IPS-11a (cell line): ENCODE measurements at regions not wholly inside any gene's neighbourhood (a gene's known extent, or its start where the extent isn't known, plus 50 kb on each side); places are given as distances from the start of the nearest gene placed in this dataset.

ENCODE experiments used
- H3K4me3 ChIP-seq: one replicate; pipeline ENCODE4 v1.5.1; 2013; ENCODE audit warnings: low read depth, low read length, control low read depth

DNA sequence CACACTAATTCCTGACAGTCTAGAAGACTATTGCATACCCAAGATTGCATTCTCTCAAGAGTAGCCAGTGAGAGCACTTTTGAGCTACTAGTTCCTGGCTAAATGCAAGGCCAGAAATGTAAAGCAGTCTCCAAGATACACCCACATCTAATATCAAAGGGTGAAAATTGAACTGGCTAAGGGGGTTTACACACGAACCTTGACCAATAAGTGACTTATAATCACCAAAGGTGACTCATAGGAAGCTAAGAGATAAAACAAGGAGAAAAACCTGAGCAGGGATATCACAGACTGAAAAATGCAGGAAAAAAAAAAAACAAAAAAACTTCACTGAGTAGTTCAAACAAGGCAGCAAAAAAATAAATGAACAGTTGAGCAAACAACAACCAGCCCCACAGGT is 172.2 kb upstream of the RRP15 start:
- no peak overlapping the region for H3K4me3 ChIP-seq

DNA sequence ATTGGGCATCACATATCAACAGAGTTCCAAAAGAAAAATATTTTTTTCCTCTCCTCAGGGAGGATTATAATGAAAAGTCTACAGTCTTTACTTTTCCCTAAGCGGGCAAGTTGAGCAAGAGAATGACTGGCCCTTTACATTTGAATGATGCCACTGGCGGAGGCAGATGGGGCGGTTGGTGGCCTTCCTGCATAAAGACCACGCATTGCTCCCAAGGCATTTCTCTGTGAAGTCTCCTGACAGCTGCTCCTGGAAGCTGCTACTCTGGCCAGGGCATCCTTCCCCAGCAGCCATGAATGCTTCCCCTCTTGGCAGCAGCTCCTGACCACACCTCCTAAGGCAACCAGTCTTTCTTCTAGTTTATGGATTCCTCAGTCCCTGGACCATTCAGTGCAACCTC is 161.1 kb upstream of the RRP15 start:
- no peak overlapping the region for H3K4me3 ChIP-seq

DNA sequence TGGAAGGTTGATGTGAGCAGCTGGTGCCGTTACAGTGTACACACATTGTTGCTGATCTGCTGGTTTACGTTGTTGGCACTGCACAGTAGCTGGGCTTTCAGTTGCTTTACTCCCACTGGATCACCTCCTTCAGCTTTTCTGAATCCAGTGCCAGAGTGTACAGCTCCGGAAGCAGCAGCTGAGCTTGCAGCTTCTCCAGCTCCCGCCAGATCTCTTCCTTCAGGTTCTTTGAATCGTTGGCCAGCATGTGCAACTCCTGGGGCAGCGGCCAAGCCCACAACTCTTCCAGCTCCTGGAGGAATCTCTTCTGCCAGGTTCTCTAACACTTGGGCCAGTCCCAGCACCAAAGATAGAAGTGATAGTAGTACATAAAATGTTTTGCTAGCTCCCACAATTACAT is 149.7 kb upstream of the RRP15 start:
- no peak overlapping the region for H3K4me3 ChIP-seq

DNA sequence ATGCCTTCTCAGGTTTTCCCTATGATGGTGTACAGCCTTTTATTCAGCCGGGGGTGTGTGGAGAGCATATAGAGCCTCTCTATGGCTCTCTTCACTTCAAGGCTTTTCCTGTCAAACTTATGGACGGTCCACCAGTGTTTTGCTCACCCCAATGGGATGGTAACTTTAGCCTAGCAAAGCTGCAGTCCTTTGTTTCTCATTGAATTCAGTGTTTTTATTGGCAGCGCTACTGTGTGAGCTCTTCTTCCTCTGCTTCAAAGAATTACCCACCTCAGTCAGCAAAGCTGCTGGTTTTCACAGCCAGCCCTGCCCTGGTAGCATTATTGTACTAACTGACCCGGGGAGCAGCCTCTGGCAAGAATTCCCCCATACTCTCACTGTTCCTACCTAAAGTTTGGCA is 145.3 kb upstream of the RRP15 start:
- H3K4me3 ChIP-seq, result no peak overlapping the region

DNA sequence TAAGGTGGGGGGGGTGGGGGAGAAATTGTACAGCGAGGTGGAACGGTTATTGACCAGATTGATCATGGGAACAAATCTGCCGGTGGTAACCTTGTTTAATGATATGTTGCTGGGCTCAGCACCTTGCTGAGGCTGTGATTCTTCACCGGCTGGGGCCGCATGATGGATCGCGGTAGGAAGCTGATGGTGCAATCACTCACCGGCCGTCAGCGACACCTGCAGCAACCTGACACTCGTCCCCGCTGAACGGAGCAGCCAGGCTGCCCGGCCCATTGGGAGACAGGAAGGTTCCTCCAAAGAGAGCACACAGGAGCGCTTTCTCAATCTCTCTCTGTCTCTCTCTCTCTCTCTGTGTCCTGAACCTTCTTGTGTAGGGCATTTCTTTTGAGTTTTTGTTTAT is 128.5 kb upstream of the RRP15 start:
- no peak overlapping the region for H3K4me3 ChIP-seq

DNA sequence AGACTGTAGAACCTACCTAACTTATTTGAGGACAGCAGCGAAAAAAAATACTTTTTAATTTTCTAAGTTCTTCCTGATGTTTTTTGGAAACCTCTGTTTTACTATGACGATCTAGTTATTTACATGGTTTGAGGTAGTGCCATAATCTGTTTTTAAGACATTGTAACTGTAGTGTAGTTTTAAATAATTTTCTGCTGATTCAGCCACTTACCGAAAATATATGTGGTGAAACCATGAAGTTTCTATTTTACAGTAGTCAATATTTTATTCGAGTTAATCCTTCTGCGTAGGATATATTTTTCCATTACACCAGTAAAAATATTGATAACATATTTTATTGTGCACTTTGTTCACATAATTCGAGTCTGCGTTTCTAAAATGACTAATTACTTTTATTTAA is 121.7 kb upstream of the RRP15 start:
- H3K4me3 ChIP-seq, result no peak overlapping the region

DNA sequence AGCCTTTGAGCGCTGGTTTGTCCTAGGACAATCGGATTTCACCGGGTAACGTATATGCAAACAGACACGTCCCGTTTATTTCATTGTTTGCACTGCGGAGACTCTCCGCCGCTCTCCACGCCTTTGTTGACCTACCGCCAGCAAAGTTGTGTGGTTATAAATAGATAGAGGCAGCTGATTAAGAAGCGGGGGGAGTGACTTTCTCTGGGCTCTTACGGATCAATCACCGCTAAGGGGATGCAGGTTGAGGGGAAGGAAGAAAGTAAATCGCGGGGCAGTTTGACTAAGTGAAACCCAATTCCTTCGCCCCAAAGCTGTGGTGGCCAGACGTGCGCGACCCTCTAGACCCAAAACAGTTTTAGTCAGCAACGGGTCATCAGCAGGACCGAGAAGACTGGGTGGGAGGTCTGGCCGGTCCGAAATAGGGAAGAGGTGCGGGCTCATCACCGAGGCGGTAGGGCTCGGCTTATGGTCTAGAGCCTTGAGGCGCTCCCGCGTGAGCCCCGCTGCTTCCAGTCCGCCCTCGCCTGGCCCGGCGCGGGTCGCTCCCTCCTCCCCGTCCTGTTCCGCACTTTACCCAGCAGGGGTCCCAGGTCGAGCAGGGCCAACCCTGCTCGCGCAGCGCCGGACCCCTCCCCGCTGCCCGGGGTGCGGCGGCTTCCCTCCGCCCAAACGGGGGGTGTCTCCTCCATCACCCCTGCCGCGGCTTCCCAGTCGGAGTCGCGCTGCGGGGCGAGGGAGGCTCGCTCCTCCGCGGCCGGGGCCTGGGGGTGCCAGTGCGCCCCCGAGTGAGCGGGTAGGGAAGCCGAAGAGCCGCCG is 120.8 kb upstream of the RRP15 start:
- peak overlapping the region; percentile 65 for H3K4me3 ChIP-seq

DNA sequence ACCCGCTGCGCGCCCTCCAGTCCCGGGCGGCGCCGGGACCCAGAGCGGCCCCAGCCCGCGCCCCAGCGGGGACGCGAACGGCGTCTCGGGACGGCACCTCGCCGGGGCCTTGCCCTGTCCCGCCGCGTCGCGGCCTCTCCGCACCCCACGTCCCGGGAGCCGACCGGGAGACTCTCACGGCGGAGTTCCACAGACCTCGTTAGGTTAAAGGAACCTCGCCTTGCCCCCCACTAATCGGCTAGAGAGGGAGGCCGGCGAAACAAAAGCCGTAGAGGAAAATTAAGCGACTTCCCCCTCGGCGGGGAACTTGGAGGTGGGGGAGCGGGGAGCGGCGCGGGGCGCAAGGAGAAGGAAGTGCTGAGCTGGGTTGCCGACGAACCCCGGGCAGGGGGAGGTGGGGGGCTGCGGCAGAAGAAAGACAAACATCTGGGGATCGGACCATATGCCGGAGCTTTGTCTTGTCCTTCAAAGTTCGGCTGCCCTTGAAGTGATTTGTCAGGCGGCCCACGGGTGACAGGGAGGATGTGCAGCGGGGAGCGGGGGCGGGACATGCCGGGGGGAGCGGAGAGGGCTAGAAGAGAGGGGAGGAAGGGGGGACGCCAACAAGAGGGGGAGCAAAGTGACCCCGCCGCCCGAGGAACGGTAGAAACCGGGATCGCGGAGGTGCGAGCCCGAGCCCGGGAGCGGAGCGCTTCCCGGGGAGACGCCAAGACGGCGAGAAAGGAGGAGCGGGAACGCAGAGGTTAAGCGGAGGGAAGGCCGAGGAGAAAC is 120.0 kb upstream of the RRP15 start:
- H3K4me3 ChIP-seq, result peak overlapping the region; percentile 65

DNA sequence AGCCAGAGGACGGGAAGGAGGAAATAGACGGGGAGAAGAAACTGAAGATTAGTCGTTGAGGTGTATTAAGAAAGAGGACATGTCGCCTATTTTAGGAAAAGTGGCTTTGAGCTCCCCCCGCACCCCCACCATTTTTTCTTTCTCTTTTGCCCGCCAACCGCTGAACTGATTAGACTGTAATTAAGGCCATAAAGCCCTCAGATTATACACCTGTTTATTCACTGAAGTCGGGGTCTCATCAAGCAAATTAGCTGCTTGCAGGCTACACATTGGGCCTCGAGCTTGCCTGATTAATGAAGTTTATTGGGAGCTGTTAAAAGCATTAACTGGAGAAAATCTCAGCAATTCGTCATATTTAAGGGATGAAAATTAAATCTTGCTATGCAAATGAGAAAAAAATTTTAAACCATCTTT is 119.4 kb upstream of the RRP15 start:
- peak overlapping the region; percentile 65 for H3K4me3 ChIP-seq

DNA sequence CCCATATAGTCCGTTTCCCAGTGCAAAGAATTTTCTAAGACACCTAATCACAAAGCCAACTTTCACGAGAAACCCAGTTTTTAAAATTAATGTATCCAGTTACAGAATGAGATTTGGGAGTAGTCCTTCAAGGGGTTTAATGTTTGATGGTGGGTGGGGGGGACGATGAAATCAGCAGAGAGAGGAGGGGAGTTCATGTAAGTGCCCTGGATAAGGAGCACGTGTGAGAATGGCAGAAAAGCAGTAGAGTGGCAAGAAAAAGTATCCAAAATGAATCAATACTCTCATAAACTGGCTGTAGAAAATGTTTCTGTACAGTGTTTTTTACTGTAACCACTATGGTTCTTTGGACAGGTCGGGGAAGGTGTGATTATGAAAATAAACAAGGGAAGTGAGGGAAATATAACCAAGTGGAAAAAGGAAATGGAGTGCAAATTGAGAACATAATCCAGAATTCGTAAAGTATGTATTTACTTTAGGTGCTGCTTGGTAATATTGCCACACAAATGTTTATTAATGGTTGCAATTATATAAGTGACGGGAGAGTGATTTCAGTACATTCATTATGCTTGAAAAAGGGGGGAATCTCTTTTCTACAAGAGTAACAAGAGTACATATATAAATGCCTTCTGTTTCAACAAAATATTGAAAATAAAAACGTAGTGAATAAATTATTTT is 118.7 kb upstream of the RRP15 start:
- peak overlapping the region; percentile 65 for H3K4me3 ChIP-seq

DNA sequence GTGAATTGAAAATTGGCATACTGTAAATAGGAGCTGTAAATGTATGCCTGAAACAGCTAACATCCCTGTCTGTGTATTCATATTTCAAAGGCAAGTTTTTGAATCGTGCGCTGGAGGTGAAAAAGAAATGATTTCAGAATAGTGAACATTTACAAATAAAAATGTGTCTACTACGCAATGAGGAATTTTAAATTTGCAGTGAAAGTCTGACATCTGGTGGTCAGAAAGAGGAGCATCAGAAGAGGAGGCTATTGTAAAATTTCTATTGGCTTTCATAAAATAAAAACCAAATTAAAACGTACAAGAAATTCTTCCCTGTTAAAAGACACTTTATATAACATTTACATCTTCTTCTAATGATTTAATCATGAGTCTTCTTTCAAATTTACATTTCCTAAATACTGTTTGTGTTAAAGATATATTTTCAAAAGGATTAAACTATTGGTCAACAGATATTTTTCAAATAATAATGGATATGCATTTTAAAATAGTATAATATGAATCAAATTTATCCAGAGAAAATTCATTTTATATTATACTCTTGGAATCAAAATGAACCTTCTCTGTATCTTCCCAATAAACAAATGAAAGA is 113.7 kb upstream of the RRP15 start:
- no peak overlapping the region for H3K4me3 ChIP-seq

DNA sequence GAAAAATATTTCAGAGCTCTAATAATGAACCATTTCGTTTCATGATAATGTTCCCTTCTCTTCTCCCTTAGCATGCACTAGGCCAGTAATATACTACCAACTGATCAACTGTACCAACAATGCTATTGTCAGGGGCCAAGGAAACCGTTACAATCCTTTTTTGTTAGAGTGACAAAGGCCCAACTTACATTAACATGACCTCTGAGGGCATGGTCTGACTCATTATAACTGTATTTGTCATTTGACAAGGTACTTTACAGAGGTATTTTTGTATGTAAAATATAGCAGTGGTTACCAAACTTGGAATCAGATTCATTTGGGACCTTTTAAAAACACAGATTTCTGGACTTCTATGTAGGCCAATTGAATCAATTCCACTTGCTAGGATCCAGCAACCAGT is 102.6 kb upstream of the RRP15 start:
- no peak overlapping the region for H3K4me3 ChIP-seq

DNA sequence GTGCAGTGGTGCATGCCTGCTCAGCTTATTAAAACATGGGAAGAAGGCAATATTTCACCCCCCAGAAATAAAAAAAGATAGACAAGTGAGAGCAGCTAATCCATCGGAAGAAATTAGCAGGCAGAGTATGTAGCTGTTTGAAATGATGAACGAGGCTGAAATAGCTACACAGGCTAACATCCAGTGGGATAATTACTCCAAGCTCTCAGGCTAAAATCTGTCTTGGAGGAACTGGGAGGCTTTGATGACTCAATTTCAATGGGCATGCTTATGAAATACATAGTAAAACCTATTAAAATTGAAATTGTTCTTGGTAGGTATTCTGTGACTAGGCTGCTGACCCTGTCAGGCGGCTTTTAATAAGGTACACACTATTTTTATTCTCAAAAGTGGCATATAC is 84.1 kb upstream of the RRP15 start:
- no peak overlapping the region for H3K4me3 ChIP-seq

DNA sequence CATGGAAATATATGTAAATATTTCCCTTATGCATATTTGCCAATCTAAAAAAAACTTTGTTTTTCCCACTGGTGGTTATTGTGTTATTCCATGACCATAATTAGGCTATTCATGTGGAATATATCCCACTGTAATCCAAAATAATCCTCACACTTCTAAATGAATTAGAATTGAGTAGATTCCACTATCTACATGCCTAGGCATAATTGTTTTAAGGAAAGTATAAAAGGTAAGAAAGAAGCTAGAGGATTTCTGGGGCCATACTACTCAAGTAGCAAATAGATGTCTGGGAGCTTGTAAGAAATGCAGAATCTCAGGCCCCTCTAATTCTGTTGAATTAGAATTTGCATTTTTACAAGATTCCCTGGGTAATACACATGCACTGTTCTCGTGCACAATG is 83.5 kb upstream of the RRP15 start:
- no peak overlapping the region for H3K4me3 ChIP-seq

DNA sequence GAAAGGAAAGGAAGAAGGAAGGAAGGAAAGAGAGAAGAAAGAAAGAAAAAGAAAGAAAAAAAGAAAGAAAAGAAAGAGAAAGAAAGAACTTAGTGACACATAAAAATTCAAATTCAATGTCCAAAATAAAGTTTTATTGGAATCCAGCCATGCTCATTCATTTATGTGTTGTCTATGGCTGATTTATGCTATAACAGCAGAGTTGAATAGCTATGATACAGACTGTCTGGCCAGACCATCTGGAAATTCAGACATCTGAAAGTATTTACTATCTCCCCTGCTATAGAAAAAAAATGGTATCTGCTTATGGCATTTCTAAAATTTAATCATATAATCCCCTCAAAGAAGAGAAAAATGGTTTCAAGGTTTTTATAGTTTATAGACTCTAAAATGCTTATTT is 79.4 kb upstream of the RRP15 start:
- no peak overlapping the region for H3K4me3 ChIP-seq

DNA sequence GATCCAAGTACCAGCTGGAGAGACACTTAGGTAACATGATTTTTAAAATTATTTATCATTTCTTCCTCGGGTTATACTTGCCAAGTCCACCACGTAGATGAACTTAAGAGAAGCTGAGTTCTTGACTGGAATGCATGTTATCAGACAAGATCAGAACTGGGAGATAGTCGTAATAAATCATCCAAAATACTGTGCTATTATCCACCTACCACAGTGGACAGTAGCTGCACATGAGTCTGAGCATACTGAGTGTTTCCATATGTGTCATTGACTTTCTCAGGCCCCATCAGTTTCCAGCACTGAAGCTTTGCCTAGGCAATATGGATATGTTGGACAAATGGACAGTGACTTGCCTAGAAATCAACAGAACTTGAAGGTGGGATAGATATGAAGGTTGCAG is 77.9 kb upstream of the RRP15 start:
- H3K4me3 ChIP-seq, result no peak overlapping the region

DNA sequence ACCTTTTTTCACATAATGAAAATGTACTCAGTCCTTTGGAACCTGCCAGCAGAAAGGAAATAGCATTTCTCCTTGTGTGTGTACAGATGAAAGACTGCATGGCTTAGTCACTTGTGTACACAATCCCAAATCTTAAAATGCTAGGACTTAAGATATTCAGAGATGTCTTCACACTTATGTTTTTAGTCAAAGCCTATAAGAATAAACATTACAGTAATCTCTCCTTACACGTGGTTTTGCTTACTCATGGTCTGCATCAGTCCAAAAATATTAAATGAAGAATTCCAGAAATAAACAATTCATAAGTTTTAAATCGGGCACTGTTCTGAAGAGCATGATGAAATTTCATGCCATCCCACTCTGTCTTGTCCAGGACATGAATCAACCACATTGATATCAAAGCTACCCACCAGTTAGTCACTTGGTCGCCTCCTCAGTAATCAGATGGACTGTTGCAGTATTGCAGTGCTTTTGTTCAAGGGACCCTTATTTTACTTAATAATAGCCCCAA is 75.7 kb upstream of the RRP15 start:
- no peak overlapping the region for H3K4me3 ChIP-seq

DNA sequence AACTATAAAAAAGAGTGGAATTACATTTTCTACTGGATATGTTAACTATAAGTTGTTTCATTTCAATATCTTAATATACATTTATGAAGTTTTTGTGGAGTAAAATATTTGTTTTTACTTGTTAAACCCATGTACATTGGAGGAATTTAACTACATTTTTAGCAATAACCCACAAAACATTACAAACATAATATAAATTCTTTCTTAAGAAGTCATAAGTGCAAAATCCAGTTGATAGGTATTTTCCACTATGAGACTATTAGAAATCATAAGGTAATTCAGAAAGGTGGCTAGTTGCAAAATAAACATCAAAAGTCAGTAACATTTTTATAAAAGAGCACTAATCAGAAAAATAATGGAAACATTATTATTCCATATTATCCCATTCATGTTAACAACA is 73.9 kb upstream of the RRP15 start:
- H3K4me3 ChIP-seq, result no peak overlapping the region

DNA sequence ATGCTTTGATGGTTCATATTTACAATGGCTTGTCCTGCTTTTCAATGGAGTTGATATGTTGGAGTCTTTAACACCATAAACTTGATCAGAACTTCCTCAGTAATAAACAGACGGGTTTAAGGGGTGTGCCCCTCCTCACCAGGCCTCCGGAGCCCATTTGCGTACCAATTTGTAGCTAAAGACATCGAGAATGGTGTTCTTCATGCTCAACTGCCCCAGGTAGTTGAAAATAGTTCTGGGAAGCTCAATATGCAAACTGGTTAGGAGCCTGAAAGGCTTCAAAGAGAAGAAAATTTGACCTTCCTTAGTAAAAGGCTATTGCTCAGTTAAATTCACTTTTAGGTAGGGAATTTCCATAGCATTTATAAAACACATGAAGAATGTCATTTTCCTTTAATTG is 68.1 kb upstream of the RRP15 start:
- H3K4me3 ChIP-seq, result no peak overlapping the region

DNA sequence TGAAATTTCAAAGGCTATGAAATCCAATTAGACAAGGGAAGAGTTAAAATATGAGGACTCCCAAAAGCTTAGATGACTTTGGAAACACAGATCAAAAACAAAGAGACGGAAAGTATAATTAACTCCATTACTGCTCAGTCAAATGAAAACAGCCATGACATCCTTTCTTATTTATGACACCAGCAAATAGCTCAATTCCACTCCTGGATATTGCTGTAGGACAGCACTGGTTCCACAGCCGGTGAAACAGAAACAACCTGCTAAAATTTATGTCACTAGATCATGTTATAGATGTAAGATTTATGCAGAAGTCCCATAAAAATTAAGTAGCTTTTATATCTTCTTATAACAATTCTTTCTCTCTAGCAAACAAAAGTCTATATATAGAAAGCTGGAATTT is 65.6 kb upstream of the RRP15 start:
- no peak overlapping the region for H3K4me3 ChIP-seq

DNA sequence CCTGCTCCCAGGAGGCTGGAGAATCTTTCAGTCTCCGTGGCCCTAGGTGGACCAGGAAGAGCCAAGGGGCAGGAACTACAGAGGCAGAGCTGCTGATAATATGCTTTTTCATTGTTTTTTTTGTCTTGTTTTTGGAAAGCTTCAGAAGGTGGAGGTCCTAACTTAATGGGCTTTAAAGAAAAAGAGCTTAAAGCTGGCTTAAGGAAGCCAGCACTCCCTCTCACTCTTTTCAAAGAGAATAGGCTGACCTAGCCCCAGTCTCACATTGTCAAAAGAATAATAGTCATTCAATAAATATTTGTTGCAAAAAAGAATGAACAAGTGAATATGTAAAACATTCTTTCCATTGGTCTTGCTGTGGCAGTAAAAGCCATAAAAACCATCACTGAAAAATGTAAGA is 61.0 kb upstream of the RRP15 start:
- no peak overlapping the region for H3K4me3 ChIP-seq
